Type B pancreatic cell (in vitro differentiated cells): ENCODE measurements at regions not wholly inside any gene's neighbourhood (a gene's known extent, or its start where the extent isn't known, plus 50 kb on each side); places are given as distances from the start of the nearest gene placed in this dataset. TPM values are rescaled to one million over a fixed set of nuclear protein-coding genes. Genes with fewer than 3 reads are reported as not detected.

ENCODE experiments used
- DNase-seq: peaks from one replicate; pipeline ENCODE4 v3.0.0; 2021; ENCODE audit warnings: mixed read lengths; ENCODE audit not compliant: unreplicated experiment; ENCODE audit errors: extremely low spot score
- H3K27ac Mint-ChIP-seq: 2 replicates; pipeline ENCODE4 v1.8.0; 2021; ENCODE audit warnings: mild to moderate bottlenecking, mixed read lengths
- H3K27me3 Mint-ChIP-seq: 2 replicates; pipeline ENCODE4 v1.8.0; 2021; ENCODE audit warnings: mixed read lengths
- H3K36me3 Mint-ChIP-seq: 2 replicates; pipeline ENCODE4 v1.8.0; 2021; ENCODE audit warnings: mixed read lengths
- H3K4me1 Mint-ChIP-seq: one replicate; pipeline ENCODE4 v1.8.0; 2021; ENCODE audit warnings: mixed read lengths; ENCODE audit not compliant: unreplicated experiment
- H3K4me3 Mint-ChIP-seq: 2 replicates; pipeline ENCODE4 v1.8.0; 2021; ENCODE audit warnings: mild to moderate bottlenecking, mixed read lengths
- H3K9me3 Mint-ChIP-seq: 2 replicates; pipeline ENCODE4 v1.8.0; 2021; ENCODE audit warnings: mixed read lengths
- microRNA-seq: library from miRNA; unstranded; fragments of <30 nt; microRNA quantifications from one replicate; pipeline ENCODE4, GENCODE V29; 2020
- TF ChIP-seq, protein P1 (sequence below): fragments of 200-600 bp; sonication (generic); conservative IDR thresholded peaks from 2 replicates; pipeline ENCODE4 v1.5.0; 2021; ENCODE audit warnings: antibody characterized with exemption, mild to moderate bottlenecking

DNA sequence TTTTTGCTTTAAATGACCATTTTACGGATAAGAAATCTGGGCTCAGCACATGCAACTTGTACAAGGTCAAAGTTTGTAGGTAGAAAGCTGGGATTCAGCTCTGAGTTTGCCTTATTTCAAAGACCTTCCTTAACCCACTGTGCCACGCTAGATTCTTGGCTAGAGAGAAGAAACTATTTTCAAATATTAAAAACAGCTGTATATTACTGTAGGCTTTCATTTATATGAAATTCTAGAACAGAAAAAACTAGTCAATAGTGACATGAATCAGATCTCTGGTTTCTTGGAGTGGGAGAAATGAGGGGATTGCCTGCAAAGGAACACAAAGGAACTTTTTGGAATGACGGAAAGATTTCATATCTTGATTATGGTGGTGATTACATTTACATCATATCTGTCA is 53.0 kb upstream of the C1GALT1 start:
- Mint-ChIP-seq H3K4me1 (no peaks in the 10 kb centered on the region), H3K4me3 (no peak overlapping the region), H3K27ac (no peak overlapping the region), H3K36me3 (no peaks in the 10 kb centered on the region), H3K27me3 (no peaks in the 10 kb centered on the region), H3K9me3 (no peaks in the 10 kb centered on the region)
- no peak for DNase-seq
- TF ChIP-seq, protein P1, sequence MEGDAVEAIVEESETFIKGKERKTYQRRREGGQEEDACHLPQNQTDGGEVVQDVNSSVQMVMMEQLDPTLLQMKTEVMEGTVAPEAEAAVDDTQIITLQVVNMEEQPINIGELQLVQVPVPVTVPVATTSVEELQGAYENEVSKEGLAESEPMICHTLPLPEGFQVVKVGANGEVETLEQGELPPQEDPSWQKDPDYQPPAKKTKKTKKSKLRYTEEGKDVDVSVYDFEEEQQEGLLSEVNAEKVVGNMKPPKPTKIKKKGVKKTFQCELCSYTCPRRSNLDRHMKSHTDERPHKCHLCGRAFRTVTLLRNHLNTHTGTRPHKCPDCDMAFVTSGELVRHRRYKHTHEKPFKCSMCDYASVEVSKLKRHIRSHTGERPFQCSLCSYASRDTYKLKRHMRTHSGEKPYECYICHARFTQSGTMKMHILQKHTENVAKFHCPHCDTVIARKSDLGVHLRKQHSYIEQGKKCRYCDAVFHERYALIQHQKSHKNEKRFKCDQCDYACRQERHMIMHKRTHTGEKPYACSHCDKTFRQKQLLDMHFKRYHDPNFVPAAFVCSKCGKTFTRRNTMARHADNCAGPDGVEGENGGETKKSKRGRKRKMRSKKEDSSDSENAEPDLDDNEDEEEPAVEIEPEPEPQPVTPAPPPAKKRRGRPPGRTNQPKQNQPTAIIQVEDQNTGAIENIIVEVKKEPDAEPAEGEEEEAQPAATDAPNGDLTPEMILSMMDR = no peak

DNA sequence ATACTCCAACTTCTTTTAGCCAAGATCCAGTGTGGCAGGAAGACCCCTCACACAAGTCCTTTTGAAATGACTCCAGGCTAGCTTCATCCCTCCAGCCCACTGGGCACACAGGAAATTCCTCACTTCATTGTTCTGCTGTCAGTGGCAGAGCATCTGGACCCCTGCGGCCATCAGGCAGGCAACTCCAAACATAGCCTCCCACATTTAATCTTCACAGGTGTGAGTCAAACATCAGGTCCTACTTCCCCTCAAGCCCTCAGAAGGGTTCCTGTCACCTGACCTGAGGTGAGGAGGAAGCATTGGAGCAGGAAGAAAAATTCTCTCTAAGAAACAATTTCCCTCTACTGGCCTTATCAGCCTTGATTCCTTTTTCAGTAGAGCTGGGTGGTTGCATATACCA is 51.1 kb upstream of the C1GALT1 start:
- Mint-ChIP-seq H3K9me3 (no peaks in the 10 kb centered on the region), H3K36me3 (no peaks in the 10 kb centered on the region), H3K4me3 (no peak overlapping the region), H3K4me1 (peaks cover 6% of the 10 kb centered on the region), H3K27me3 (no peaks in the 10 kb centered on the region), H3K27ac (no peak overlapping the region)
- TF ChIP-seq, protein P1 = no peak
- no peak for DNase-seq

Small RNA genes in the stretch of these regions (microRNA-seq; reads per million reads assigned to microRNA genes)
- not detected for gene MIR3683
